HG03025 (cell line): ENCODE measurements at regions not wholly inside any gene's neighbourhood (a gene's known extent, or its start where the extent isn't known, plus 50 kb on each side); places are given as distances from the start of the nearest gene placed in this dataset.

Experiments used
- ATAC-seq: cut with Tn5 transposase; IDR thresholded peaks from one replicate; pipeline ENCODE4 v1.9.1; 2021; ENCODE audit warnings: mild to moderate bottlenecking, moderate library complexity; ENCODE audit not compliant: unreplicated experiment, low FRiP score

GRCh38 chr10:91034494-91035159, 113.7 kb upstream of the ANKRD1 start:
- ATAC-seq: no peak

GRCh38 chr10:91035650-91036292, 114.9 kb upstream of the ANKRD1 start:
- no peak for ATAC-seq

GRCh38 chr10:91036807-91037411, 116.0 kb upstream of the ANKRD1 start:
- no peak for ATAC-seq

- ATAC-seq: no peak
Observed at GRCh38 chr10:91038971-91039370, 118.1 kb upstream of the ANKRD1 start.

- no peak for ATAC-seq
Observed at GRCh38 chr10:91040343-91040742, 119.5 kb upstream of the ANKRD1 start.

GRCh38 chr10:91042069-91042468, 121.2 kb upstream of the ANKRD1 start:
- no peak for ATAC-seq

GRCh38 chr10:91043173-91043910, 122.5 kb upstream of the ANKRD1 start:
- ATAC-seq: no peak

- ATAC-seq: no peak
Observed at GRCh38 chr10:91046869-91047268, 126.0 kb upstream of the ANKRD1 start.

GRCh38 chr10:91048380-91048779, 127.5 kb upstream of the ANKRD1 start:
- no peak for ATAC-seq

- no peak for ATAC-seq
Observed at GRCh38 chr10:91049296-91049987, 128.6 kb upstream of the ANKRD1 start.

GRCh38 chr10:91049988-91050360, 129.1 kb upstream of the ANKRD1 start:
- no peak for ATAC-seq

- no peak for ATAC-seq
Observed at GRCh38 chr10:91050371-91051034, 129.6 kb upstream of the ANKRD1 start.

- no peak for ATAC-seq
Observed at GRCh38 chr10:91051829-91052228, 130.9 kb upstream of the ANKRD1 start.

- ATAC-seq: no peak
Observed at GRCh38 chr10:91054325-91054724, 133.4 kb upstream of the ANKRD1 start.

GRCh38 chr10:91061187-91061586, 140.3 kb upstream of the ANKRD1 start:
- no peak for ATAC-seq

GRCh38 chr10:91061608-91062007, 140.7 kb upstream of the ANKRD1 start:
- ATAC-seq: no peak

GRCh38 chr10:91062091-91062490, 141.2 kb upstream of the ANKRD1 start:
- no peak for ATAC-seq

- no peak for ATAC-seq
Observed at GRCh38 chr10:91071786-91072185, 148.7 kb upstream of the PCGF5 start.

- no peak for ATAC-seq
Observed at GRCh38 chr10:91073286-91073979, 147.0 kb upstream of the PCGF5 start.
